NB4 (cell line): ENCODE measurements at regions not wholly inside any gene's neighbourhood (a gene's known extent, or its start where the extent isn't known, plus 50 kb on each side); places are given as distances from the start of the nearest gene placed in this dataset.

Source experiments
- CTCF ChIP-seq: IDR thresholded peaks from one replicate; pipeline ENCODE4 v1.5.1; 2012; ENCODE audit warnings: low read depth, low read length
- MAX ChIP-seq: IDR thresholded peaks from 2 replicates; pipeline ENCODE4 v1.6.1; 2011; ENCODE audit warnings: low read depth, low read length
- POLR2A ChIP-seq: IDR thresholded peaks from 2 replicates; pipeline ENCODE4 v1.6.1; 2011; ENCODE audit warnings: mild to moderate bottlenecking; ENCODE audit not compliant: insufficient read length; ENCODE audit errors: extremely low read depth

GRCh38 chr4:52529983-52530382 lies 129.1 kb downstream of the USP46 start:
- TF ChIP-seq POLR2A (no peak), CTCF (no peak), MAX (no peak)
